Stimulated activated naive CD8-positive, alpha-beta T cell treated with anti-CD3 and anti-CD28 coated beads, Interleukin-15, Interleukin-2, amounts not matched to agents 100 ng/mL and 50 ng/mL, for 24 hours (primary cell): ENCODE measurements at regions not wholly inside any gene's neighbourhood (a gene's known extent, or its start where the extent isn't known, plus 50 kb on each side); places are given as distances from the start of the nearest gene placed in this dataset.

Experiments used
- H3K27ac Mint-ChIP-seq: one replicate; pipeline ENCODE4 v1.8.0; 2021; ENCODE audit warnings: mild to moderate bottlenecking, mixed read lengths
- H3K27me3 Mint-ChIP-seq: one replicate; pipeline ENCODE4 v1.8.0; 2021; ENCODE audit warnings: mixed read lengths
- H3K36me3 Mint-ChIP-seq: one replicate; pipeline ENCODE4 v1.8.0; 2021; ENCODE audit warnings: low read depth, mixed read lengths
- H3K4me1 Mint-ChIP-seq: one replicate; pipeline ENCODE4 v1.8.0; 2021; ENCODE audit warnings: low read depth, mixed read lengths
- H3K4me3 Mint-ChIP-seq: one replicate; pipeline ENCODE4 v1.8.0; 2021; ENCODE audit warnings: mild to moderate bottlenecking, mixed read lengths
- H3K9me3 Mint-ChIP-seq: one replicate; pipeline ENCODE4 v1.8.0; 2021; ENCODE audit warnings: mixed read lengths

DNA sequence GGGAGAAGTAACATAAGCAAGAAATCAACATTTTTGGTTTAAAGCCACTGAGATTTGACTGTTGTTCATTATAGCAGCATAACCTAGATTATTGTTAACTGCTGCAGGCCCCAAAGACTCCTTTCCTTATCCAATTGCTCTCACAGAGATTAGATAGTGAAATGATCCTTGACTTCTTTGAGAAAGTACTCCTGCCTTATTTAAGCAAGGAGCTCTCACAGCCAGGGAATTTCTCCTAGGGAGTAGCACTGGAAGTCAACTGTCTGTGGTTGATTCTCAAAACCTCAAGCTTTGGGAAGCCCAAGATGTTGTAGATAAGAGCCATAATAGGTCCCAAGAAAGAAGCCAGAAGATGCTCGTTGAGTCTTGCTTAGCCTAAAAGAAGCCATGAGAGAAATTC, 151.8 kb upstream of the TSC22D2 start:
- no peak overlapping the region for H3K4me3 Mint-ChIP-seq
- no peaks in the 10 kb centered on the region for H3K9me3 Mint-ChIP-seq
- H3K36me3 Mint-ChIP-seq: no peaks in the 10 kb centered on the region

DNA sequence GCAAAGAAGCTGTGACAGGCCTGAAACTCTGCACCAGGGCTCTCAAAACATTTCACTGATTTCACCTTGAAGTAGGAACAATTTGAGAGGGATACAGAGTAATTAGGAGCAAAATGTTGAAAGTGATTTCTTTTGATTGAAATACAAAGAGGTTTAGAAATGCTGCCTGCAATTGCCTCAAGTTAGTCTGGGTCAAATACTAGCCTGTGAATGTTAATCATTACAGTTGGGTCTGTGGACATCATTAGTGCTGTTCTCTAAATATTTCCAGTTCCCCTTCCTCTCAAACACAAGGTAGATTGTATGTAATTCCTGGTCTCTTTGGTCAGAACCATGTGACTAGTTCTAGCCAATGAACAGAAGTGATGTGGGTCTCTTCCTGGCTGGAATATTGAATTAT, 152.3 kb upstream of the TSC22D2 start:
- Mint-ChIP-seq H3K27ac (no peak overlapping the region), H3K27me3 (peaks cover 10% of the 10 kb centered on the region), H3K4me3 (no peak overlapping the region)

More for the DNA sequence above, 151.8 kb upstream of the TSC22D2 start:
- Mint-ChIP-seq H3K4me1 (no peaks in the 10 kb centered on the region), H3K27ac (no peak overlapping the region), H3K27me3 (peaks cover 10% of the 10 kb centered on the region)

DNA sequence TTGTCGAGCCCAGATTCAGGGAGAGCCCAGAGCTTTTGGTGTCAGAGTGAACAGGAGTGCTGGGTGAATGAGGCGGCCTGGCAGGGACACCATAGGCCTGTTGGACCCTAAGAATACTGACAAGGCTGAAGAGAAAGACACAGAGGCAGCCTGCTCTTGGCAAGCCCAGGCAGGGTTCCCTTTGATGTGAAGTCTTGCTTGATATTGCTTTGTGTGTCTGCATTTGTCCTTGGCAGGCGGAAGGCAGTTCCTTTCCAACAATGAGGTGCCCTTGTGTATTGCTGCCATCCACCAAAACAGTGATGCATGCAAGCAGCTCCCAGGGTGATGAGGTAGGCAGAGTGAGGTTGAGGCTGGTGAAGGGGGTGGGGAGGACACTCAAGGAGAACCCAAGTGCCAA, 152.7 kb upstream of the TSC22D2 start:
- Mint-ChIP-seq H3K9me3 (no peaks in the 10 kb centered on the region), H3K4me1 (no peaks in the 10 kb centered on the region), H3K27me3 (peaks cover 14% of the 10 kb centered on the region), H3K4me3 (no peak overlapping the region), H3K36me3 (no peaks in the 10 kb centered on the region), H3K27ac (no peak overlapping the region)

More for the DNA sequence above, 152.3 kb upstream of the TSC22D2 start:
- H3K4me1 Mint-ChIP-seq: no peaks in the 10 kb centered on the region
- H3K9me3 Mint-ChIP-seq: no peaks in the 10 kb centered on the region
- no peaks in the 10 kb centered on the region for H3K36me3 Mint-ChIP-seq

DNA sequence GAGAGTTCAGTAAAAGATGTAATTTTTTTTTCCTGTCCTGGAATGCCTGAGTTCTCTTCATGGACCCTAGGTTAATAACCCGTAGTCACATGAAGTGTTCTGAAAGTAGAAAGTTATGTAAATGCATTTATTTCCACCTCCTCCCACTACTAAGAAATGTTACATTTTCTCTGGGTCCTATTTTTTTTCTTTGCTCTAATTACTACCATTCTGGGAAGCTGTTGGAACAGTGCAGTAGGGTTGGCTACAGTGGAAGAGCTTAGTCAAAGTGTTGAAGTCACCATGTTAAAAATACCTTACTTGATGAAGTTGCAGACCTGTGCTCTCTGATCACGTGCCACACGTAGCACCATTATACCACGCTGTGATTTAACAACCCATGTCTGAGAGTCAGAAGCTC, 153.8 kb upstream of the TSC22D2 start:
- Mint-ChIP-seq H3K27ac (no peak overlapping the region), H3K4me3 (no peak overlapping the region), H3K27me3 (peaks cover 15% of the 10 kb centered on the region), H3K36me3 (no peaks in the 10 kb centered on the region), H3K9me3 (no peaks in the 10 kb centered on the region), H3K4me1 (no peaks in the 10 kb centered on the region)

DNA sequence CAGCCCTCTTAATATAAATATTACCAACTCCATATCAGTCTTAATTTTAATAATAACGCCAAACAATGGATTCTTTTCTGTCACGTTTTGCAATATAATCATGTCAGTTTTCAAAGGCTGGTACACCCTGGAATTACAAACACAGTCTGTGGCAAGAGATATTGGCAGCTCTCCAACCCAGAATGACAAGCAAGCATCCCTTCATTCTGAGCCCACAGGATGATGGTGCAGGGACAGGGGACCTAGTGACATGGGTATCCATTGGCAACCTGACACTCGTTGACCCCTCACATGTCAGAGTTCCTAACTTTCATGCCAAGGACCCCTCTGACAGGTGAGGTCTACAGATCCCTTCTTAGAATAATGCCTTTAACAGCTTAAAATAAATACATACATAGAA, 154.5 kb upstream of the TSC22D2 start:
- no peaks in the 10 kb centered on the region for H3K36me3 Mint-ChIP-seq
- H3K27ac Mint-ChIP-seq: no peak overlapping the region
- H3K27me3 Mint-ChIP-seq: peaks cover 15% of the 10 kb centered on the region
- no peak overlapping the region for H3K4me3 Mint-ChIP-seq
- no peaks in the 10 kb centered on the region for H3K9me3 Mint-ChIP-seq
- H3K4me1 Mint-ChIP-seq: no peaks in the 10 kb centered on the region

DNA sequence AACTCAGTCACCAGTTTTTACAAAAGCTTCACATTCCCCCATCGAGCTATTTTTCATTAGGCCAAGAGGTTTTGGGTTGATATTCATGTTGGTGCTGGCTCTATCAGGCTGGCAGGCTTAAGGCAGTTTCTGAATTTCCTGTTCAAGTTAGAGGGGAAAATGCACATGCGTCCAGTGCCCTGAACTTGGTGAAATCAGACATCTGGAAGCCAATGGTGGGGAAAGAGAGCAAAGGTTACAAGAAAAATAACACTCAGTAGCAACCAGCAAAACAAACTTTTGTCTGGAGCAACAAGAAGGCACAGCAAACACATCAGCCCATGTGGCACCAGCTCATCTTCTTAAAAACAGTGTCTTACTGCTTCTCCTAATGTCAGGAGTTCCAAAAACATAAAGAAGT, 155.6 kb upstream of the TSC22D2 start:
- H3K4me3 Mint-ChIP-seq: no peak overlapping the region
- H3K27me3 Mint-ChIP-seq: peaks cover 16% of the 10 kb centered on the region
- no peaks in the 10 kb centered on the region for H3K4me1 Mint-ChIP-seq
- H3K9me3 Mint-ChIP-seq: no peaks in the 10 kb centered on the region
- H3K27ac Mint-ChIP-seq: no peak overlapping the region
- no peaks in the 10 kb centered on the region for H3K36me3 Mint-ChIP-seq

DNA sequence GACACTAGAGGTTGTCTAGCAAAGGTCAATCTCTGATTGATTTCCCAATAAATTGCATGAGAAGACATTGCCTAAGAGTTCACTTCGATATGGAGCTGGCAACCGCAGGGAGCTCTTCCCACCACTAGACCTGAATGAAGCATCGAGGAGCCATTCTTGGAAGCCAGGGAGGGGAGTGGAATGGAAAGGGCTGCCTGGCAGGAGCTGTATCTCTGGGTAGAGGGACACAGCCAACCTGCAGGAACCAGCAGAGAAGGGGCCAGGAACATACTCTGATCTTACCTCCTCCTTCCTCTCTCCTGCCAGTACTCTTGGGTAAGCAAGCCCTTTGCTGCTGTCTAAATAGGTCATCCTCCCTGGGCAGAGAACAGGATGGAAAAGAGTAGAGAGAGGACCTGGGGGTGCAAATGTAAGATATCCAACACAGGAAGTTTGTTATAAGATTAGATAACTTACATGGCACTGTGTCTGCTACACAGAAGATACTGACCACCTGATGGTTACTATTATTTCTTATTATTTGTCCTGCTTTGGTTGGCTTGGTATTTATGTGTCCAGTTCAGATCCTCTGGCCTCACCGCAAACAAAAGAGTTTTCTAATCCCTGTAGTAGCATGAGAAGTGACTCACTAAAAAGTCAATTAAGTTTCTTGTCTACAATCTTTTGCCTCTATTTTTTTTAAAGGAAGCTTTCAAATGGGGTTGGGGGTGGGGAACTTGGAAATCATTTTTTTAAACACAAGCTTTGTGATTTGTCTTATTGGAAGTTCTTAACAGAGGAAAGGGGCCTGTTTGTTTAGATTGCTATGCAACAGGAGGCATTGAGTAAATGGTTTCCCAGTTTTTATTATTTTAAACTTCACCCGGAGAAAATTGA, 156.7 kb upstream of the TSC22D2 start:
- Mint-ChIP-seq H3K27ac (no peak overlapping the region), H3K4me3 (no peak overlapping the region), H3K36me3 (no peaks in the 10 kb centered on the region), H3K9me3 (no peaks in the 10 kb centered on the region), H3K4me1 (no peaks in the 10 kb centered on the region), H3K27me3 (peaks cover 17% of the 10 kb centered on the region)

DNA sequence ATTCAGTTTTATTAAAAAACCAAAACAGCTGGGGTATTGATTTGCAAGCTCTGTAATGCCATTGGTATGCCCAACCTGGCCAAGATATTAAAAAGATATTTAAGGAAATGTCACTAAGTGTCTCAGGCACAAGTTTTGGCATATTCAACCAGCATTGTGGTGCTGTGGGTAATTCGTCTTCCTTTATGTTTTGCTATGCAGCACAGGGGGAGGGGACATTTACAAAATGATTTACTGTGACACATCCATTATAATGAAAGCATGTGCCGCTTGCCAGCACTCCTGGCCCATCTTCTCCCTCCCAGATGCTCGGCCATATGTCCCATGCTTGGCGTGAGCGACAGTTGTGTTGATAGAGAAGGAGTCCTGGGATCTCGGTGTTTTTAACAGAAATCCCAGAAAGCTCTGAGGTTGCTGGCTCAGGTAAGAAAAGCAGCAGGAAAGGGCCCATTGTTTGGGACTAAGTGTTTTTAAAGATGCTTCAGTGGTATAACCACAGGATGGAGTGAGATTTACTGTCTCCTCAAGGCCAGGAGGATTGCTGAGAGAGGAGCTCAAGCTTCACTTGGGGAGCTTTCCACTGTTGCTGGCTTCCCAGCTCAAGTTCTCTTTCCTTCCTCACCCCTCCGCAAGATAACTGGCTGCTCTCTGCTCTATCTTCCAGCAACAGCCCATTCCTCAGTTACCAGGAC, 158.2 kb upstream of the TSC22D2 start:
- Mint-ChIP-seq H3K27ac (no peak overlapping the region), H3K9me3 (no peaks in the 10 kb centered on the region), H3K36me3 (no peaks in the 10 kb centered on the region), H3K4me3 (no peak overlapping the region), H3K4me1 (no peaks in the 10 kb centered on the region), H3K27me3 (peaks cover 27% of the 10 kb centered on the region)

DNA sequence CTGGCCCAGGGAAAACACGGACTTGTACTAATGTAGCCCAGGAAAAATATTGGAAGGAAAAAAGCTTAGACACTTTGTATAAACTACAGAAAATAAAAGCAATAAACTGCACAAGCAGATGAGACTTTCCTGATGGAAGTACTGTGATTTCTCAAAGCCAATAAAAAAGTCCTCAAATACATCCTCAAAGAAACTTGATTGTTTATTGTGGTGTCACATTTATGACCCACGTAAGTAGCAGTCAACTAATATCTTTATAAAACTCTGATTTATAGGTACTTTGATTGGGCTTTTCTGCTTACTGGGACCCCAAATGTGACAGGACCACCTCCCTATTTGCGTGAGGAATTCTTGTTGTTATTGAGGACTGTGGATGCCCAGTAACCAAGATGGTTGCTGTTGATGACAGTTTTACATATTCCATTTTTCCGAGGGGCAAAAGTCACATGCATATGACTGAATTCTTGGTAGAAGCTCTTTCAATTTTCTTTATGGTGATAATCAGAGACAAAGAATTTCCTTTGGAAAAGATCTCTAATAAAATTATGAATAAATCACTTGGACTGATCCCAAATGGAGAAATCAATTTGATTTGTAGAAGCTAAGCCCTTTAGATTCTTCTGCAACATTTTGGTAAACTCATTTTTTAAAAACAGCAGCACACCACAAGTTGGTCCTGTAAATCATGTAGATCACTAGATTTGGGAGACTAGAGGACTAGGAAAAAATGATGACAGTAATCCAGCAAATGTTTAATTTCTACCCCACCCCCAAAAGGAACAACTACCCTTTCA, 159.0 kb upstream of the TSC22D2 start:
- Mint-ChIP-seq H3K36me3 (no peaks in the 10 kb centered on the region), H3K9me3 (no peaks in the 10 kb centered on the region), H3K27ac (no peak overlapping the region)

DNA sequence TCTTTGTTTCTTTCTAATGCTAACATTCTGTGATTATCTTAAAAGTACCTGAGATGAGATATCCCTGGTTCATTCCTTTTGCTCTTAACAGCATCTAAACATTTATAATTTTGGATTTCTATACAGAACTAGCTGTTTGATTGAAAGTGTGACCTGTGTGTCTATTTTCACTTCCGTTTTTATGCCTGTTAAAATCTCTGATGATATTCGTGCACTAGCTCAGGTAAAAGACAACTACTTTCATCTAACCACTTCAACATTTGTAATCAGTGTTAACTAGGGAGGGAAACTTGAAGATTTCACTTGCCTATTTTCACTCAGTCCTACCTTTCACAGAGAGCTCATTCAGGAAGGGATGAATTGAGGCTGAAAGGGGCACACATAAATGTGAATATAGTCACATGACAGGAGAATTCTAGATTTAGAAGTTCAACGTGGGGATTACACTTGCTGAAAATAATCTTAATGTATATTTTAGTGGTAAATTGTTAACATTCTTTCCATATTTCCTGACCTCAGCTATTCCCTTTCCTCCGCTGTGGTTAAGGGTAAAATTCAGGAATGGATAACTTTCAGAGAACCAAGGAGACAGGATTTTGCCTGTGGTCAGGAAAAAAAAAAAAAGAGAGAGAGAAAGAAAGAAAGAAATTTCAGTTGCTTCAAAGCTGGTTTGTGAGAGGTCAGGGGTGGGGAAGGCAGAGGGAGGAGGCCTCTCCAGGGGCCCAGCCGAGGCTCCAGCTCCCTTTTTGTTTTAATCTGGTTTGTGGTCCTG, 159.8 kb upstream of the TSC22D2 start:
- no peak overlapping the region for H3K4me3 Mint-ChIP-seq
- H3K36me3 Mint-ChIP-seq: no peaks in the 10 kb centered on the region
- peaks cover 37% of the 10 kb centered on the region for H3K27me3 Mint-ChIP-seq
- H3K9me3 Mint-ChIP-seq: no peaks in the 10 kb centered on the region
- no peaks in the 10 kb centered on the region for H3K4me1 Mint-ChIP-seq
- H3K27ac Mint-ChIP-seq: no peak overlapping the region

More for the DNA sequence above, 159.0 kb upstream of the TSC22D2 start:
- peaks cover 31% of the 10 kb centered on the region for H3K27me3 Mint-ChIP-seq
- H3K4me3 Mint-ChIP-seq: no peak overlapping the region
- no peaks in the 10 kb centered on the region for H3K4me1 Mint-ChIP-seq

DNA sequence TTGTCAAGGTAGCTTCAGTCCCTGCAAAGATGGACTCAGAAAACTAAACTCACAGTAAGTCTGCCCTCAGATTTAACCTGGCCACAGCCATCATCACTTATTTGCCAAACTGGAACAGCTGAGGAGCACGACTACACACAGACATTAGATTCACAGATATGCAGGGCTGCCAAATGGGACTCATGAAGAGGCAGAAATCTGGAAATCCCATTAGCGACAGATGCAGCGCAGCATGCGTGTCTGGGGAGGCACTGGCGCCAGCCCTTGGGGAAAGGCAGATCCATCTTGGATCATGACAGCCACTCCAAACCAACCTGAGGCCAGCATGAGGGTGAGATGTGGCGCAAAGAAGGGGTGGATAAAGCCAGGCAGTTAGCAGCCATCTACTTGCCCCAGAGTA, 160.7 kb upstream of the TSC22D2 start:
- H3K36me3 Mint-ChIP-seq: no peaks in the 10 kb centered on the region
- no peaks in the 10 kb centered on the region for H3K4me1 Mint-ChIP-seq
- no peak overlapping the region for H3K27ac Mint-ChIP-seq
- H3K4me3 Mint-ChIP-seq: no peak overlapping the region
- H3K9me3 Mint-ChIP-seq: no peaks in the 10 kb centered on the region
- peaks cover 40% of the 10 kb centered on the region for H3K27me3 Mint-ChIP-seq

DNA sequence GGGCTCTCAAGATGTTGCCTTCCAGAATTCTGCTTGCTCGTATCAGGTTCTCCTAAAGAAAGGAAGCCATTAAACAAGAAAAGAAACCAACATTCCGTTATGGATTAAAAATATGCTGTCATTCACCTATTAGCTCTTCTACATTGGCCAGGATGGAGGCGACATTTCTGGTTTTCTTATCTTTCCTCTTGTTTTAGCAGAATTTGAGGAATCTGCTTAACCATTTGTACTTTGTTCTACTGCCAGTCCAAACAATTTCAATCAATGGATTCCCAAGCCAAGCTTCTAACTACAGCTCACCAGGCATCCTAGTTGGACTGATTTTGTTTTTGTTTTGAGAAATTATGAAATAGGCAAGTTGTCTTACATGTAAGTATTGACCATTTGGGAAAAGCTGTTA, 164.6 kb upstream of the TSC22D2 start:
- Mint-ChIP-seq H3K4me3 (no peak overlapping the region), H3K27ac (no peak overlapping the region), H3K9me3 (no peaks in the 10 kb centered on the region), H3K36me3 (no peaks in the 10 kb centered on the region), H3K4me1 (no peaks in the 10 kb centered on the region), H3K27me3 (peaks cover 34% of the 10 kb centered on the region)

DNA sequence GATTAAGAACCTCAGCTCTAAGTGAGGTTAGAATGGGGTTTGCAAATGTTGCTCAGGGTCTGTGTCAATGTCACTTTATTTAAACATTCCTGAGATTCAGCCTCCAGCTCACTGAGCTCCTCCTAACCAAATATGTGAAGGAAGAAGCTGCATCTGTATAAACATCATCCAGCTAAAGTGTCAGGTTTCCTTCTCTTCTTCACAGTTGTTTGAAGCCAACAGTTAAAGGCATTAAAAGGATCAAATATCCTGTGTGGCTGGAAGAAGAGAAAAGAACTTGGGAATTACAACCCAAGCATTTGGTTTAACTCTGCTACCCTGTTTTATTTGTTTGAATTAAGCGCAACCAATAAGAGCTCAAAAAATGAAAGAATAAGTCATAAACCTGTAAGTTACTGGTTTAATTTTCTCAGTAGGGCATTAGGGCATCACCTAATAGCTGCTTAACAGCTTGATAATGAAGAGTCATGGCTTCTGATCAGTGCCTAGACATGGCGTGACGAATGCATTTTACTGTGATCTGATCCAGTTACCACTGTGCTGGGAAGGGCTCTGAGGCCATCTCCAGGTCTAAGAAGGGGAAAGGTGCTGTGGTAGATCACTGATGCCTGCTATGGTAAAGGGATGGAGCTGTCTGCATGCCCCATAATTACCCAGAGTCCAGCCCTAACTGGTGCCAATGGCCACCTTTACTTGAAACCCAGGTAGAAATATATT, 165.7 kb upstream of the TSC22D2 start:
- no peaks in the 10 kb centered on the region for H3K36me3 Mint-ChIP-seq
- no peak overlapping the region for H3K27ac Mint-ChIP-seq
- peaks cover 32% of the 10 kb centered on the region for H3K27me3 Mint-ChIP-seq
- no peak overlapping the region for H3K4me3 Mint-ChIP-seq
- H3K4me1 Mint-ChIP-seq: no peaks in the 10 kb centered on the region
- H3K9me3 Mint-ChIP-seq: no peaks in the 10 kb centered on the region

DNA sequence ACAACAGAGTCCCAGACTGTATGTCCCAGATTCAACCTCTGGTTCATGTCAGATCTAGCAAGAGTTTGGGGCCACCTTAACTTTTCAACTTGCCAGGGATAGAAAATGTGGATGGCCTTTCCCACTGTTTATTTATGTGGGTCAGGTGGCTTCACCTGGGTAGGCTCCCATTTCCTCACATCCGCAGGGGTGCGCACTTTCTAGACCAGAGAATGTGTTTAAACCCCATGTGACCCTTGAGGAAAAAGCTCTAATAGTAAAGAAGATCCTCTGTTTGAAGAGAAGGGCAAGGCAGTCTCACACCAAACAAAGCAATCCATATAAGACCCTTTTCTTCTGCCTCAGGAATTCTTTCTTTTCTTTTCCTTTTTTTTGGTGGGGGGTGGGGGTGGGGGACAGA, 167.2 kb upstream of the TSC22D2 start:
- Mint-ChIP-seq H3K27me3 (peaks cover 26% of the 10 kb centered on the region), H3K4me3 (no peak overlapping the region), H3K27ac (no peak overlapping the region), H3K9me3 (no peaks in the 10 kb centered on the region), H3K36me3 (no peaks in the 10 kb centered on the region), H3K4me1 (no peaks in the 10 kb centered on the region)
